ENCODE measurements at regions not wholly inside any gene's neighbourhood (a gene's known extent, or its start where the extent isn't known, plus 50 kb on each side); places are given as distances from the start of the nearest gene placed in this dataset.
A peak's percentile ranks its signal among the peaks of the same experiment; 100 is the strongest.

GRCh38 chr9:73026375-73026774 is 73.5 kb upstream of the ALDH1A1 start:
- peaks cover 10% of the 10 kb centered on the region for H3K4me1 ChIP-seq (ENCODE audit: insufficient read depth, low read length, poor library complexity, severe bottlenecking)
- TF ChIP-seq, protein P1, sequence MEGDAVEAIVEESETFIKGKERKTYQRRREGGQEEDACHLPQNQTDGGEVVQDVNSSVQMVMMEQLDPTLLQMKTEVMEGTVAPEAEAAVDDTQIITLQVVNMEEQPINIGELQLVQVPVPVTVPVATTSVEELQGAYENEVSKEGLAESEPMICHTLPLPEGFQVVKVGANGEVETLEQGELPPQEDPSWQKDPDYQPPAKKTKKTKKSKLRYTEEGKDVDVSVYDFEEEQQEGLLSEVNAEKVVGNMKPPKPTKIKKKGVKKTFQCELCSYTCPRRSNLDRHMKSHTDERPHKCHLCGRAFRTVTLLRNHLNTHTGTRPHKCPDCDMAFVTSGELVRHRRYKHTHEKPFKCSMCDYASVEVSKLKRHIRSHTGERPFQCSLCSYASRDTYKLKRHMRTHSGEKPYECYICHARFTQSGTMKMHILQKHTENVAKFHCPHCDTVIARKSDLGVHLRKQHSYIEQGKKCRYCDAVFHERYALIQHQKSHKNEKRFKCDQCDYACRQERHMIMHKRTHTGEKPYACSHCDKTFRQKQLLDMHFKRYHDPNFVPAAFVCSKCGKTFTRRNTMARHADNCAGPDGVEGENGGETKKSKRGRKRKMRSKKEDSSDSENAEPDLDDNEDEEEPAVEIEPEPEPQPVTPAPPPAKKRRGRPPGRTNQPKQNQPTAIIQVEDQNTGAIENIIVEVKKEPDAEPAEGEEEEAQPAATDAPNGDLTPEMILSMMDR (conservative IDR thresholded peaks at IDR 0.05; ENCODE audit: low read length) = no peak
- TF ChIP-seq EZH2phosphoT487 (IDR thresholded peaks at IDR 0.05; ENCODE audit: borderline replicate concordance) = no peak
- no peak overlapping the region for H3K4me2 ChIP-seq (ENCODE audit: low read depth, low read length, poor library complexity, severe bottlenecking)
- no peaks in the 10 kb centered on the region for H3K9me3 ChIP-seq (ENCODE audit: insufficient read depth, low read depth, low read length)
- no peaks in the 10 kb centered on the region for H3K36me3 ChIP-seq (ENCODE audit: insufficient read depth, low read length)
- H3K27me3 ChIP-seq (ENCODE audit: insufficient read depth, low read length, poor library complexity, severe bottlenecking) = no peaks in the 10 kb centered on the region
- no peak overlapping the region for H2AFZ ChIP-seq (ENCODE audit: low read length)
- H3K4me3 ChIP-seq (ENCODE audit: low read length, poor library complexity, severe bottlenecking) = no peak overlapping the region
- H3K79me2 ChIP-seq (ENCODE audit: insufficient read depth, low read length) = no peaks in the 10 kb centered on the region
- no peaks in the 10 kb centered on the region for H4K20me1 ChIP-seq (ENCODE audit: insufficient read depth, low read length, poor library complexity, severe bottlenecking)
- no peaks in the 10 kb centered on the region for H3K9me2 ChIP-seq (replicated peaks; ENCODE audit: low read depth, low read length)
- no peaks in the 10 kb centered on the region for H3F3A ChIP-seq (ENCODE audit: low read depth)
- H3K9ac ChIP-seq (ENCODE audit: low read depth, low read length, poor library complexity, severe bottlenecking) = no peak overlapping the region

GRCh38 chr9:73024601-73025034 is 71.8 kb upstream of the ALDH1A1 start:
- Histone ChIP-seq H3K79me2 (ENCODE audit: insufficient read depth, low read length) (no peaks in the 10 kb centered on the region), H3K4me3 (ENCODE audit: low read length, poor library complexity, severe bottlenecking) (no peak overlapping the region), H2AFZ (ENCODE audit: low read length) (no peak overlapping the region), H3K9me2 (replicated peaks; ENCODE audit: low read depth, low read length) (no peaks in the 10 kb centered on the region), H3K27me3 (ENCODE audit: insufficient read depth, low read length, poor library complexity, severe bottlenecking) (no peaks in the 10 kb centered on the region), H3K4me1 (ENCODE audit: insufficient read depth, low read length, poor library complexity, severe bottlenecking) (peaks cover 10% of the 10 kb centered on the region), H3K9me3 (ENCODE audit: insufficient read depth, low read depth, low read length) (no peaks in the 10 kb centered on the region), H4K20me1 (ENCODE audit: insufficient read depth, low read length, poor library complexity, severe bottlenecking) (no peaks in the 10 kb centered on the region), H3K36me3 (ENCODE audit: insufficient read depth, low read length) (no peaks in the 10 kb centered on the region), H3K4me2 (ENCODE audit: low read depth, low read length, poor library complexity, severe bottlenecking) (no peak overlapping the region), H3F3A (ENCODE audit: low read depth) (no peaks in the 10 kb centered on the region), H3K9ac (ENCODE audit: low read depth, low read length, poor library complexity, severe bottlenecking) (no peak overlapping the region)
- TF ChIP-seq, protein P1 (conservative IDR thresholded peaks at IDR 0.05; ENCODE audit: low read length) = no peak
- TF ChIP-seq EZH2phosphoT487 (IDR thresholded peaks at IDR 0.05; ENCODE audit: borderline replicate concordance) = no peak

GRCh38 chr9:73023025-73023541 is 70.2 kb upstream of the ALDH1A1 start:
- no peaks in the 10 kb centered on the region for H3F3A ChIP-seq (ENCODE audit: low read depth)
- no peak overlapping the region for H3K9ac ChIP-seq (ENCODE audit: low read depth, low read length, poor library complexity, severe bottlenecking)
- H3K4me1 ChIP-seq (ENCODE audit: insufficient read depth, low read length, poor library complexity, severe bottlenecking) = peaks cover 10% of the 10 kb centered on the region
- H3K9me2 ChIP-seq (replicated peaks; ENCODE audit: low read depth, low read length) = no peaks in the 10 kb centered on the region
- peak overlapping the region; percentile 32 for H2AFZ ChIP-seq (ENCODE audit: low read length)
- H4K20me1 ChIP-seq (ENCODE audit: insufficient read depth, low read length, poor library complexity, severe bottlenecking) = no peaks in the 10 kb centered on the region
- H3K4me3 ChIP-seq (ENCODE audit: low read length, poor library complexity, severe bottlenecking) = no peak overlapping the region
- no peak for TF ChIP-seq EZH2phosphoT487 (IDR thresholded peaks at IDR 0.05; ENCODE audit: borderline replicate concordance)
- TF ChIP-seq, protein P1 (conservative IDR thresholded peaks at IDR 0.05; ENCODE audit: low read length) = peak; percentile 97
- H3K9me3 ChIP-seq (ENCODE audit: insufficient read depth, low read depth, low read length) = peaks cover 2% of the 10 kb centered on the region
- peak overlapping the region; percentile 4 for H3K4me2 ChIP-seq (ENCODE audit: low read depth, low read length, poor library complexity, severe bottlenecking)
- no peaks in the 10 kb centered on the region for H3K36me3 ChIP-seq (ENCODE audit: insufficient read depth, low read length)
- no peaks in the 10 kb centered on the region for H3K27me3 ChIP-seq (ENCODE audit: insufficient read depth, low read length, poor library complexity, severe bottlenecking)
- no peaks in the 10 kb centered on the region for H3K79me2 ChIP-seq (ENCODE audit: insufficient read depth, low read length)

All from Loucy (cell line).